HCT116 (cell line): ENCODE measurements at regions not wholly inside any gene's neighbourhood (a gene's known extent, or its start where the extent isn't known, plus 50 kb on each side); places are given as distances from the start of the nearest gene placed in this dataset.
"Not testable (repeated sequence)": the region's sequence is repeated elsewhere in the genome, so short reads cannot be mapped to it uniquely, and the experiment has no call there.

ENCODE experiments used
- ATAC-seq: fragments of 200-7000 bp; cut with Tn5 transposase; 2 replicates; pipeline ENCODE4 v1.9.1; 2020; ENCODE audit warnings: mild to moderate bottlenecking, moderate library complexity
- BruUV-seq: library from RNA; stranded (reverse); fragments of 400-500 nt; replicated peaks from 2 replicates; lab custom pipeline; 2021; lab: Mats Ljungman, UMichigan
- CTCF ChIA-PET: fragments of 300-600 bp; sonication (Branson Sonifier 250); formaldehyde crosslinking; loops from one replicate; lab custom pipeline; 2021; ENCODE audit warnings: antibody characterized with exemption; lab: Charles Lee
- POLR2A ChIA-PET: fragments of 300-600, 350-600 bp; sonication (Branson Sonifier 250); formaldehyde crosslinking; loops from one replicate; lab custom pipeline; 2021; ENCODE audit warnings: antibody characterized with exemption; lab: Charles Lee
- RAD21 ChIA-PET, 2 experiments: fragments of 300-600 bp; sonication (Branson Sonifier 250); formaldehyde crosslinking; loops; one replicate each; lab custom pipeline; 2023; ENCODE audit warnings: low total read pairs in 2 of 2; ENCODE audit not compliant: uncharacterized antibody in 2 of 2, unreplicated experiment in 2 of 2, low non-redundant PET in 1 of 2; lab: Charles Lee
- DNase-seq: peaks from one replicate; pipeline ENCODE4 v3.0.0-alpha.2; 2010; ENCODE audit warnings: low read depth, low spot score
- H2AFZ ChIP-seq: fragments of 200-600 bp; shearing (Covaris generic), sonication (generic); 2 replicates; pipeline ENCODE4 v1.6.1; 2017; ENCODE audit warnings: low read depth, mixed run types, mixed read lengths, antibody characterized with exemption, low read length; ENCODE audit not compliant: poor library complexity, severe bottlenecking
- H3K27ac ChIP-seq: 2 replicates; pipeline ENCODE4 v1.5.1; 2012; ENCODE audit warnings: low read depth, low read length
- H3K27me3 ChIP-seq: fragments of 200-600 bp; sonication (generic); 2 replicates; pipeline ENCODE4 v1.6.1; 2016; ENCODE audit warnings: mixed run types, low read length, mixed read lengths; ENCODE audit not compliant: insufficient read depth
- H3K36me3 ChIP-seq, 2 experiments: fragments of 200-500 bp in 1 of 2; fragments of 200-600 bp in 1 of 2; sonication (Bioruptor generic) in 1 of 2; sonication (generic) in 1 of 2; 2 replicates each; pipeline versions ENCODE4 v1.5.1 to v1.6.1; 2014 to 2016; ENCODE audit warnings: low read length in 2 of 2, inconsistent platforms in 1 of 2, mixed read lengths in 1 of 2, mixed run types in 1 of 2; ENCODE audit not compliant: insufficient read depth in 2 of 2, control insufficient read depth in 1 of 2
- H3K4me1 ChIP-seq, 2 experiments: fragments of 200-600 bp in 1 of 2; sonication (generic) in 1 of 2; 2 replicates each; pipeline versions ENCODE4 v1.5.1 to v1.6.1; 2012 to 2017; ENCODE audit warnings: low read length in 2 of 2, inconsistent platforms in 1 of 2, mild to moderate bottlenecking in 1 of 2, mixed read lengths in 1 of 2, mixed run types in 1 of 2, moderate library complexity in 1 of 2; ENCODE audit not compliant: insufficient read depth in 2 of 2, control insufficient read depth in 1 of 2
- H3K4me2 ChIP-seq: fragments of 200-600 bp; sonication (generic); 2 replicates; pipeline ENCODE4 v1.6.1; 2017; ENCODE audit warnings: mixed run types, low read length, mixed read lengths
- H3K4me3 ChIP-seq, 2 experiments: fragments of 200-600 bp in 1 of 2; sonication (generic) in 1 of 2; replicated peaks in 1 of 2; 2 replicates each; pipeline ENCODE4 v1.5.1; 2011 to 2016; ENCODE audit warnings: low read length in 2 of 2, control low read depth in 1 of 2, low read depth in 1 of 2, mild to moderate bottlenecking in 1 of 2, mixed read lengths in 1 of 2, mixed run types in 1 of 2
- H3K79me2 ChIP-seq: fragments of 200-600 bp; sonication (generic); 2 replicates; pipeline ENCODE4 v1.6.1; 2017; ENCODE audit warnings: mild to moderate bottlenecking, mixed run types, low read length, moderate library complexity, mixed read lengths; ENCODE audit not compliant: insufficient read depth
- H3K9ac ChIP-seq: fragments of 200-600 bp; sonication (generic); 2 replicates; pipeline ENCODE4 v1.6.1; 2016; ENCODE audit warnings: low read length, mixed read lengths
- H3K9me2 ChIP-seq: fragments of 200-600 bp; sonication (generic), shearing (Covaris generic); 2 replicates; pipeline ENCODE4 v1.6.1; 2017; ENCODE audit warnings: mixed run types, mild to moderate bottlenecking, moderate library complexity; ENCODE audit not compliant: insufficient read depth
- H3K9me3 ChIP-seq, 2 experiments: fragments of 200-500 bp in 1 of 2; fragments of 200-600 bp in 1 of 2; sonication (Bioruptor generic) in 1 of 2; sonication (generic) in 1 of 2; 2 replicates each; pipeline ENCODE4 v1.6.1; 2014 to 2017; ENCODE audit warnings: low read length in 2 of 2, mixed read lengths in 2 of 2, inconsistent platforms in 1 of 2, low read depth in 1 of 2, mild to moderate bottlenecking in 1 of 2, mixed run types in 1 of 2, moderate library complexity in 1 of 2; ENCODE audit not compliant: control insufficient read depth in 1 of 2, insufficient read depth in 1 of 2
- H4K20me1 ChIP-seq: fragments of 200-600 bp; sonication (generic), shearing (Covaris generic); 2 replicates; pipeline ENCODE4 v1.6.1; 2017; ENCODE audit warnings: mixed run types, mild to moderate bottlenecking, moderate library complexity; ENCODE audit not compliant: insufficient read depth
- ELF1 ChIP-seq: IDR thresholded peaks from 2 replicates; pipeline ENCODE4 v1.6.1; 2012; ENCODE audit warnings: low read depth, borderline replicate concordance
- FOSL1 ChIP-seq: IDR thresholded peaks from 2 replicates; pipeline ENCODE4 v1.6.1; 2012; ENCODE audit warnings: low read depth
- JUND ChIP-seq: IDR thresholded peaks from 2 replicates; pipeline ENCODE4 v1.6.1; 2012
- TCF7L2 ChIP-seq: IDR thresholded peaks from 2 replicates; pipeline ENCODE4 v1.7.0; 2011; ENCODE audit warnings: borderline replicate concordance, inconsistent platforms; ENCODE audit not compliant: insufficient read depth, insufficient read length; ENCODE audit errors: extremely low read depth
- YY1 ChIP-seq: IDR thresholded peaks from 2 replicates; pipeline ENCODE4 v1.6.1; 2011; ENCODE audit warnings: low read length, low read depth, moderate library complexity, mild to moderate bottlenecking; ENCODE audit not compliant: insufficient replicate concordance; ENCODE audit errors: extremely low read depth
- ZBTB33 ChIP-seq: IDR thresholded peaks from 2 replicates; pipeline ENCODE4 v1.6.1; 2011; ENCODE audit warnings: mild to moderate bottlenecking, low read length, moderate library complexity; ENCODE audit not compliant: insufficient replicate concordance; ENCODE audit errors: extremely low read depth
- ZFX ChIP-seq: fragments of 450-650 bp; IDR thresholded peaks from 2 replicates; pipeline ENCODE4 v1.6.1; 2017
- intact Hi-C: fragments of 100-400 bp; cut with micrococcal nuclease; formaldehyde crosslinking; loops from 2 replicates; pipeline ENCODE4 v1.10.0; 2022

DNA sequence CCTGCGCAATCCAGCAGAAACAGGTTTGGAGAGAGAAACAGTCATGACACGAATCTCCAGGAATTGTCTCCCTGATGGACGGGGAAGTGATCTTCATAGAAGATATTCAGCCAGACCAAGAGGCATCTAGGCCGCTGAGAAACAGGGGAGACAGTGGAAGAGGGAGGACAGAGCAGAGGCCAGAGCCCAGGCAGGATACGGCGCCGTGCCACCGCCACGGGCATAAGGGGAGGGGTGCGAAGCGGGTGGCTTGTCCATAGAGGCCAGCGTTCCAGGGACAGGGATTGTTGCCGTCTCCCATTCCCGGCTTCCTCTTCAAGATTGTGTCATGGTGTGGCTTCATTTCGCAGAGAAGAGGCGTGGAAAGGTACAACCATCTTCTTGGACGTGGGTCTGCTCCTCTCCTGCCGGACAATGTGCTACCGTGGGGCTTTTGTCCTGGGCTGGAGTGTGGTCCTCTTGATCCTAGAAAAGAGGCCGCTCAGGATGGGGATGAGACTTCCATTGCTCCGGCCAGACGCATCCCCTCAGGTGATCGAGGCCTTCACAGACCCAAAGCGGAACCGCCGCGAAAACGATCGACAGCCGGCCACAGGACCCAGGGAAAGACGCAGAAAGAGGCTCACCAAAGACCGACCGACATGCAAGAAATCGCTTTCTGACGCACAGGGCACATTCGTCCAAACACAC, 118.9 kb upstream of the KCNJ18 start:
- H3K9me2 ChIP-seq, RAD21 ChIA-PET, H3K79me2 ChIP-seq, H3K27ac ChIP-seq, H3K4me3 ChIP-seq, H3K4me1 ChIP-seq, H3K4me2 ChIP-seq, DNase-seq, H3K36me3 ChIP-seq, CTCF ChIA-PET, H3K9me3 ChIP-seq, H4K20me1 ChIP-seq, ATAC-seq, POLR2A ChIA-PET, H2AFZ ChIP-seq, H3K27me3 ChIP-seq, BruUV-seq, intact Hi-C loops, H3K9ac ChIP-seq: not testable (repeated sequence)

GRCh38 chr17:21573961-21574610, 118.2 kb upstream of the KCNJ18 start:
- H3K27ac ChIP-seq, result no peak overlapping the region
- no peaks in the 10 kb centered on the region for H3K27me3 ChIP-seq
- DNase-seq (no peak), ATAC-seq (no peak)
- no peaks in the 10 kb centered on the region for H4K20me1 ChIP-seq
- H3K36me3 ChIP-seq, result no peaks in the 10 kb centered on the region
- no peaks in the 10 kb centered on the region for H3K4me1 ChIP-seq
- no peak overlapping the region for H3K4me3 ChIP-seq
- BruUV-seq, result no TSS peak
- no peak overlapping the region for H3K9ac ChIP-seq
- TF ChIP-seq ZBTB33 (no peak), JUND (no peak), TCF7L2 (no peak), ZFX (no peak), YY1 (no peak), ELF1 (no peak), FOSL1 (no peak)
- POLR2A ChIA-PET, result no interaction called here
- no peaks in the 10 kb centered on the region for H3K79me2 ChIP-seq
- RAD21 ChIA-PET, result no interaction called here
- CTCF ChIA-PET, result no interaction called here
- H2AFZ ChIP-seq, result no peak overlapping the region
- intact Hi-C loops, result no loop called here
- no peaks in the 10 kb centered on the region for H3K9me2 ChIP-seq
- H3K4me2 ChIP-seq, result no peak overlapping the region
- no peaks in the 10 kb centered on the region for H3K9me3 ChIP-seq

DNA sequence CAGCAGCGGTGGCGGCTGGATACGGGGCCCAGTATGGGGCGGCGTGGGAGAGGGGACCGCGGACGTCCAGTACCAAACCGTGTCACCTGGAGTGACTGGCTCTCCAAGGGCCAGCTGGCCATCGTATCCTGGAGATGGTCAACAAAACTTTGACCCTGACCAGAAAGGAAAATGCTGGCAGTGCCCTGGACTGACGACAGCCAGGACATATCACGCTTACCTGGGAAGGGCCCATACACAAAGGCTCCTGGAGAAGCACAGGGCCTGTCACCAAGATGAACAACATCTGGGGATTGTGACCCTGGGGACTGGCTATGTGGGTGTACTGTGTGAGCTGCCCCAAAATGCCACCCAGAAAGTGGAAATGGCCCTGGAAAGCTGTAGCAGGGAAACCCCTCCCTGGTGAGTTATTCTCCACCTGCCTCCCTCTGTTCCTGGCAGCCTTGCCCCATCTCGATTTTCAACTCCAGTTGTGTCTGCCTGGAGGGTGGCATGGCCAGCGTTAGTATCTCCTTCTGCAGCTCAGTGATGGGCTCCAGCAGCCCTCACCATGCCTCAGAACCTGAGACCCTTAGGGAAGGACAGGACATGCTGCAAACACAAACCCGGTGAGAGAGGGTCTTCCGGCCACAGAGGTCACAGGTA, 117.6 kb upstream of the KCNJ18 start:
- ATAC-seq, intact Hi-C loops, POLR2A ChIA-PET, H2AFZ ChIP-seq, H3K9ac ChIP-seq, RAD21 ChIA-PET, CTCF ChIA-PET, BruUV-seq, H4K20me1 ChIP-seq, H3K9me2 ChIP-seq, H3K4me1 ChIP-seq, H3K79me2 ChIP-seq, H3K4me2 ChIP-seq, DNase-seq, H3K9me3 ChIP-seq, H3K36me3 ChIP-seq, H3K27ac ChIP-seq, H3K4me3 ChIP-seq, H3K27me3 ChIP-seq: not testable (repeated sequence)
